SJCRH30 (cell line): ENCODE measurements at regions not wholly inside any gene's neighbourhood (a gene's known extent, or its start where the extent isn't known, plus 50 kb on each side); places are given as distances from the start of the nearest gene placed in this dataset.
"Not testable (repeated sequence)": the region's sequence is repeated elsewhere in the genome, so short reads cannot be mapped to it uniquely, and the experiment has no call there.

ENCODE experiments used
- DNase-seq, 2 experiments: peaks; one replicate each; pipeline ENCODE4 v3.0.0-alpha.2; 2015 to 2020
- H3K27ac ChIP-seq: fragments of 250-450 bp; sonication (Bioruptor Pico); 2 replicates; pipeline ENCODE4 v1.5.1; 2020; ENCODE audit warnings: mild to moderate bottlenecking, moderate library complexity
- H3K27me3 ChIP-seq: fragments of 250-450 bp; sonication (Bioruptor Pico); 2 replicates; pipeline ENCODE4 v1.5.1; 2020; ENCODE audit warnings: mild to moderate bottlenecking, moderate library complexity
- H3K36me3 ChIP-seq: fragments of 250-450 bp; sonication (Bioruptor Pico); 2 replicates; pipeline ENCODE4 v1.5.1; 2020; ENCODE audit warnings: mild to moderate bottlenecking, moderate library complexity
- H3K4me1 ChIP-seq: fragments of 250-450 bp; sonication (Bioruptor Pico); 2 replicates; pipeline ENCODE4 v1.5.1; 2020; ENCODE audit warnings: mild to moderate bottlenecking, moderate library complexity
- H3K4me3 ChIP-seq: fragments of 250-450 bp; sonication (Bioruptor Pico); 2 replicates; pipeline ENCODE4 v1.5.1; 2020; ENCODE audit warnings: mild to moderate bottlenecking, moderate library complexity
- H3K9me3 ChIP-seq: fragments of 250-450 bp; sonication (Bioruptor Pico); replicated peaks from 2 replicates; pipeline ENCODE4 v1.5.1; 2020; ENCODE audit warnings: mild to moderate bottlenecking, moderate library complexity

DNA sequence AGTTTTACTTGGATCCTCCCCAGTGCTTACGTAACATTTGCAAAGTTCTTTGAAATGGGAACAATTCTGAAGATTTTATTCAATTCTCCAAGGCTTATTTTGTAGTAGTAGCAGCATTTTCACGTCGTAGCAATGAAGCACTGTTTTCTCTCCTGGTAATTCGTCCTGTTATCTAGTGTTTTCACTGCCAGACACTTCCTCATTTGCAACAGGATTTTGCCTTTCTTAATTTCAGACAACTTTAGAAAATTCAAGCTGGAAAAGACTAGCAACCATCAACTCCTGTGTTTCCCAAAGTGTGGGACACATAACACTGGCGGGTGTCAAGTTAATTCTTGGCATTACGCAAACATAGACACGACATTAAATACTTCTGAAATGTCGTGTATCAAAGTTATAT is 131.6 kb downstream of the CHD9NB start:
- no peak for DNase-seq

GRCh38 chr16:52920331-52920730 is 132.4 kb downstream of the CHD9NB start:
- Histone ChIP-seq H3K27me3 (no peaks in the 10 kb centered on the region), H3K9me3 (no peaks in the 10 kb centered on the region), H3K27ac (no peak overlapping the region)

More for the DNA sequence above, 131.6 kb downstream of the CHD9NB start:
- H3K27me3 ChIP-seq: no peaks in the 10 kb centered on the region
- H3K36me3 ChIP-seq: no peaks in the 10 kb centered on the region
- H3K4me1 ChIP-seq: no peaks in the 10 kb centered on the region
- H3K27ac ChIP-seq: no peak overlapping the region
- H3K4me3 ChIP-seq: no peak overlapping the region
- no peaks in the 10 kb centered on the region for H3K9me3 ChIP-seq

DNA sequence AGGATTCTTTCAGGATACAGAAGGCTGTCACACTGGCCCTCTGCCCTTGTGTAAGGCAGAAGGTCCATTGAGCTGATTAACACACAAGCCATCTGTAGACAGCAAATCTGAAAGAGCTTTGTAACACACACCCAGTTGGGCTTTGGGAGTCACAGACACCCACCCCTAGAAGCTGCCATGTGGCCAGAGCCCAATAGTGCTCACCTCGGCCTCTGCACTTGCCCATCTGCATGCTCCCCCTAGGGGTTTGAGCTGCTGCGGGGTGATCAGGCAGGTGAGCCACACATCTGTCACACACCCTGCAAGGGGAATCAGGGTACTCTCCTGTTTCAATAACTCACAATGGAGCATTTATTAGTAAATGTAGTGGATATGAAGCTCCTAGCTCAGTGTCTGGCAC is 138.3 kb downstream of the CHD9NB start:
- DNase-seq: no peak
- Histone ChIP-seq H3K4me3 (no peak overlapping the region), H3K27me3 (no peaks in the 10 kb centered on the region), H3K9me3 (no peaks in the 10 kb centered on the region), H3K27ac (no peak overlapping the region), H3K4me1 (no peaks in the 10 kb centered on the region), H3K36me3 (no peaks in the 10 kb centered on the region)

More at GRCh38 chr16:52920331-52920730, 132.4 kb downstream of the CHD9NB start:
- no peaks in the 10 kb centered on the region for H3K36me3 ChIP-seq
- no peak overlapping the region for H3K4me3 ChIP-seq
- no peak for DNase-seq
- no peaks in the 10 kb centered on the region for H3K4me1 ChIP-seq

DNA sequence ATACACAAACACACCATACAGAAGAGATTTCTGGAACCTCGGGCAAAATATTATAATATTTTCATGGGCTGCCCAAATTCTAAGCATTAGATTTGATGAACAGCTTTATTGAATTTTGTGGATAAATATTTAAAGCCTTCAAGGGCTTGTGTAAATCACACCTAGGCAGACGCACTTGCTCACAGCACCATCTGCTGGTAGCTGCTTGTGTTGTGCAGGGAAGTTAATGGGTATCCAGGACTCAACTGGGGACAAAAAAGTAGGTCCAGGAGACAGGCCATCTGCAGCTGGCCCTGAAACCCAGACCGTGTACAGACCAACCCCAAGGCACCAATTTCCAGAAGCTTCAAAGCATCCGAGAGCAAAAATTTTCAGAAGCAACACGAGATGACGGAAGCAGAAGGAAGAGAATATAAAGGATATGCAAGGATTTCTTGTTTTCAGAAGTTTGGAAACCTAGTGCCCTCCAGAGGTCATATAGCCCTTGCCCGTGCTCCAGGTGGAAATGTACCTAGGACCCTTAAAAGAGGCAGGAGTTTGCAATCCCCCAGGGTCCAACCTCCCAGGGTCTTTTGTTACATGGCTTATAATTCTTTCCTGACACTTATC is 140.0 kb downstream of the CHD9NB start:
- Histone ChIP-seq H3K27me3 (no peaks in the 10 kb centered on the region), H3K4me3 (no peak overlapping the region), H3K4me1 (no peaks in the 10 kb centered on the region), H3K36me3 (no peaks in the 10 kb centered on the region), H3K9me3 (no peaks in the 10 kb centered on the region), H3K27ac (no peak overlapping the region)
- peak; percentile 53 to 80 for DNase-seq

GRCh38 chr16:52908057-52908456 is 144.6 kb downstream of the CHD9NB start:
- not testable (repeated sequence) for DNase-seq, H3K9me3 ChIP-seq, H3K27ac ChIP-seq, H3K36me3 ChIP-seq, H3K4me1 ChIP-seq, H3K27me3 ChIP-seq, H3K4me3 ChIP-seq

DNA sequence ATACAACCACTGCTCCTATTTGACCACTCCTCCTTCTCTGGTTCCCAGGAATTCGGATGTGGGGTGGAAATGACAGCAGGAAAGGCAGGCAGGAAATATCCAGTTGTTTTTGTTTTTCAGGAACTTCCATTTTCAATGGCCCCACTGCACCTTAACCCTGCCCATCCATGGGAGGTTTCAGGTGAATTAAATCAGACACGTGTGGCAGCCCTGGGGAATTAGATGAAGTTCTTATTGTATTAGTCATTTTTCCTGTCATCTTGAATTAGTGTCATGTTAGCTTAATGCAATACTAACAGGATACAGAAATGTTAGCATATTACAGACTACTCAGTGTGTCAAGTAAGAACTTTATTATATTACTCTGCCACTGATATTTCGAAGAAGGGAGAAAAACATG is 146.4 kb downstream of the CHD9NB start:
- DNase-seq: no peak
- H3K4me3 ChIP-seq: no peak overlapping the region
- no peaks in the 10 kb centered on the region for H3K9me3 ChIP-seq
- no peak overlapping the region for H3K27ac ChIP-seq
- no peaks in the 10 kb centered on the region for H3K36me3 ChIP-seq
- no peaks in the 10 kb centered on the region for H3K4me1 ChIP-seq
- no peaks in the 10 kb centered on the region for H3K27me3 ChIP-seq

DNA sequence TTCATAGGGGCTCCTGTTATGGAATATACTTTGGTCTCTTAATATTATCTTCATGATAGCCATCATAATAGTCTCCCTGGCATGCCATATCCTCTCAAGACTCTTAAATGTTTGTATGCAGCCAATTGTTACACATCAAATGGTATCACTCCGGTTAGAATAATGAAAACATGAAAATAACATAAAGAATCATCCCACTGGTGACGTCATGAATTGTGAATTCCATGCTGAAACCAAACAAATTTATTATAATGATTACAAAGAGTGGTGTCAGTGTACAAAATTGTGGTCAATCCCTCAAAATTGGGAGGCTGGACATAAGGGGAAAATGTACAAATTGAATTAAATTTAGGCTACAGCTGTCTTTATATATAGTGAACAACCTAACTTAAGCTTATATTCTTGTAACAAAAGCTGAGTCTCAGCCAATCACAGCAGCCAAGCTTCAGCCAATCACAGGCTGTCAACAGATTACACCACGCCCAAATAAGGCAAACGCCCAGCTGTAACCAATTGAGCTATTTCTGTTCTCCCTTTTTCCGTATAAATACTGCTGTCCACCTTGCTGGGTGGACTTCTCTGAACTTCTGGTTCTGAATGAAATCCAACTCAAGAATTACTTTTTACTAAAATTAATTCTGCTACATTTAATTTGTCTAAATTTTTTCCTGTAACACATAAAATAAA is 156.1 kb downstream of the CHD9NB start:
- Histone ChIP-seq H3K4me1 (no peaks in the 10 kb centered on the region), H3K9me3 (no peaks in the 10 kb centered on the region), H3K27me3 (no peaks in the 10 kb centered on the region), H3K27ac (no peak overlapping the region), H3K4me3 (no peak overlapping the region), H3K36me3 (no peaks in the 10 kb centered on the region)
- peak in 1 of 2 experiments; percentile 15 for DNase-seq

- no peak for DNase-seq
- no peak overlapping the region for H3K27ac ChIP-seq
- no peaks in the 10 kb centered on the region; the same call in 1 of the 2 replicates for H3K27me3 ChIP-seq
- H3K9me3 ChIP-seq: no peaks in the 10 kb centered on the region
- no peaks in the 10 kb centered on the region; the same call in 1 of the 2 replicates for H3K4me1 ChIP-seq
- no peaks in the 10 kb centered on the region for H3K36me3 ChIP-seq
- H3K4me3 ChIP-seq: no peak overlapping the region
These were observed 178.7 kb downstream of the CHD9NB start for GRCh38 chr16:52874042-52874441.

GRCh38 chr16:52872731-52873130 is 180.0 kb downstream of the CHD9NB start:
- DNase-seq: no peak
- no peak overlapping the region for H3K4me3 ChIP-seq
- H3K9me3 ChIP-seq: no peaks in the 10 kb centered on the region
- H3K27ac ChIP-seq: no peak overlapping the region
- no peaks in the 10 kb centered on the region; the same call in 1 of the 2 replicates for H3K4me1 ChIP-seq
- no peaks in the 10 kb centered on the region for H3K36me3 ChIP-seq
- H3K27me3 ChIP-seq: no peaks in the 10 kb centered on the region; the same call in 1 of the 2 replicates

DNA sequence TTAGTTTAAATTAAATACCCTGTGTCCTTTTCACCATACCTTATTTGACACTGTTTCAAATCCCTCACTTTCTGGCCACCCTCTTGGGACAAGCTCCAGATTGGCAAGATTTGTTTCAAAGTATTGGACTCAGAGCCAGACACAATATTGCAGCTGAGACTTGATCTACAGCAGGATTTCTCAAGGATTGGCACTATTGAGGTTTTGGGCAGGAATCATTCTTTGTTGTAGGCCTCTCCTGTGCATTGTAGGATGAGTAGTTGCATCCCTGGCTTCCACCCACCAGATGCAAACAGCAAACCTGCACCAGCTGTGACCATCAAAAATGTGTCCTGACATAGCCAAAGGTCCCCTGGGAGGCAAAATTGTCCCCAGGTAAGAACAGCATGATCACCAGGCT is 181.2 kb downstream of the CHD9NB start:
- Histone ChIP-seq H3K27ac (no peak overlapping the region), H3K4me3 (no peak overlapping the region), H3K4me1 (no peaks in the 10 kb centered on the region; the same call in 1 of the 2 replicates), H3K27me3 (no peaks in the 10 kb centered on the region; the same call in 1 of the 2 replicates), H3K9me3 (no peaks in the 10 kb centered on the region), H3K36me3 (no peaks in the 10 kb centered on the region)
- DNase-seq: no peak

GRCh38 chr16:52869243-52869642 is 183.5 kb downstream of the CHD9NB start:
- H3K27ac ChIP-seq: no peak overlapping the region
- no peaks in the 10 kb centered on the region for H3K36me3 ChIP-seq
- DNase-seq: no peak
- H3K4me3 ChIP-seq: no peak overlapping the region
- H3K4me1 ChIP-seq: no peaks in the 10 kb centered on the region; the same call in 1 of the 2 replicates
- H3K27me3 ChIP-seq: no peaks in the 10 kb centered on the region; the same call in 1 of the 2 replicates
- H3K9me3 ChIP-seq: no peaks in the 10 kb centered on the region

- H3K9me3 ChIP-seq: no peaks in the 10 kb centered on the region
- H3K27me3 ChIP-seq: no peaks in the 10 kb centered on the region
- H3K36me3 ChIP-seq: no peaks in the 10 kb centered on the region
- H3K27ac ChIP-seq: no peak overlapping the region
- no peak for DNase-seq
- H3K4me3 ChIP-seq: no peak overlapping the region
- H3K4me1 ChIP-seq: no peaks in the 10 kb centered on the region
These were observed 189.7 kb downstream of the CHD9NB start for GRCh38 chr16:52863000-52863399.

DNA sequence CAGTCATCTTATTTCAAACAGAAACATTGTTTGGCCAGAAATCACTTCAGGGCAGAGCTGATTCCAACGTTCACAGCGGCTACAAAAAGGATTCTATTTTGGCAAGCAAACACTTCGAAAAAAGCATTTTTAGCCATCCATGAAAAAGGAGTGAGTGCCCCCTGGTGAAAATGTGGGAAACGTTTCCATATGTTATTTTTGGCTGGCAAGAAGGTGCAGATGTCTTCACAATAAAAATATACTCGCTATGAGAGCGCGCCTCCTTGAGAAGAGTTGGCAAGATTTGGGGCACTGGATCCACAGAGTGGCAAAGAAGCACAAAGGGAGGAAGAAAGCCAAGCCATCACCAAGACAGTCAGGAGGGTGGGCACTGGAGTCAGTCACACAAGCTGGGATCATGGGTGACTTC is 191.1 kb downstream of the CHD9NB start:
- Histone ChIP-seq H3K27me3 (no peaks in the 10 kb centered on the region), H3K27ac (no peak overlapping the region), H3K4me1 (no peaks in the 10 kb centered on the region), H3K9me3 (no peaks in the 10 kb centered on the region), H3K4me3 (no peak overlapping the region), H3K36me3 (no peaks in the 10 kb centered on the region)
- DNase-seq: peak; percentile 5 to 57

- no peak for DNase-seq
- Histone ChIP-seq H3K27me3 (no peaks in the 10 kb centered on the region), H3K27ac (no peak overlapping the region), H3K9me3 (no peaks in the 10 kb centered on the region), H3K4me3 (no peak overlapping the region), H3K4me1 (no peaks in the 10 kb centered on the region), H3K36me3 (no peaks in the 10 kb centered on the region)
These were observed 197.2 kb downstream of the CHD9NB start for GRCh38 chr16:52855463-52855862.

- H3K36me3 ChIP-seq: no peaks in the 10 kb centered on the region
- no peak overlapping the region for H3K27ac ChIP-seq
- DNase-seq: no peak
- no peaks in the 10 kb centered on the region for H3K4me1 ChIP-seq
- H3K9me3 ChIP-seq: no peaks in the 10 kb centered on the region
- no peaks in the 10 kb centered on the region for H3K27me3 ChIP-seq
- no peak overlapping the region for H3K4me3 ChIP-seq
These were observed 199.7 kb downstream of the CHD9NB start for GRCh38 chr16:52852978-52853377.
